Large intestine (tissue), 3 donors: ENCODE measurements at regions not wholly inside any gene's neighbourhood (a gene's known extent, or its start where the extent isn't known, plus 50 kb on each side); places are given as distances from the start of the nearest gene placed in this dataset.
"Not testable (repeated sequence)": the region's sequence is repeated elsewhere in the genome, so short reads cannot be mapped to it uniquely, and the experiment has no call there.

Source experiments
- DNase-seq, 2 donors: peaks; one replicate each; pipeline versions ENCODE4 v3.0.0 to v3.0.0-alpha.2; 2013
- H3K27ac ChIP-seq: one replicate; pipeline ENCODE4 v1.5.1; 2013; ENCODE audit warnings: low read length
- H3K27me3 ChIP-seq: 2 replicates; pipeline ENCODE4 v1.6.1; 2013; ENCODE audit warnings: low read length; ENCODE audit not compliant: control insufficient read depth, insufficient read depth
- H3K36me3 ChIP-seq: 2 replicates; pipeline ENCODE4 v1.6.1; 2013; ENCODE audit warnings: low read length; ENCODE audit not compliant: control insufficient read depth, insufficient read depth
- H3K4me1 ChIP-seq: one replicate; pipeline ENCODE4 v1.6.1; 2013; ENCODE audit warnings: low read length; ENCODE audit not compliant: control insufficient read depth, insufficient read depth
- H3K4me3 ChIP-seq: one replicate; pipeline ENCODE4 v1.5.1; 2013; ENCODE audit warnings: low read length
- H3K9me3 ChIP-seq: one replicate; pipeline ENCODE4 v1.6.1; 2013; ENCODE audit warnings: mild to moderate bottlenecking, low read depth, low read length, moderate library complexity; ENCODE audit not compliant: control insufficient read depth
- WGBS: methylation state at CpG from one replicate; pipeline ENCODE4 v1.1.5; 2013; ENCODE audit warnings: low lambda C conversion rate; ENCODE audit not compliant: insufficient coverage; 5-methylcytosine and 5-hydroxymethylcytosine counted together

- Histone ChIP-seq H3K4me1 (no peaks in the 10 kb centered on the region), H3K36me3 (no peaks in the 10 kb centered on the region), H3K27me3 (no peaks in the 10 kb centered on the region), H3K4me3 (no peak overlapping the region), H3K27ac (no peak overlapping the region), H3K9me3 (no peaks in the 10 kb centered on the region)
- no peak for DNase-seq
- WGBS, result no CpG with 5 or more reads among the region's 3 CpGs
These were observed 112.7 kb downstream of the GJA1 start for GRCh38 chr6:121548131-121548530.

DNA sequence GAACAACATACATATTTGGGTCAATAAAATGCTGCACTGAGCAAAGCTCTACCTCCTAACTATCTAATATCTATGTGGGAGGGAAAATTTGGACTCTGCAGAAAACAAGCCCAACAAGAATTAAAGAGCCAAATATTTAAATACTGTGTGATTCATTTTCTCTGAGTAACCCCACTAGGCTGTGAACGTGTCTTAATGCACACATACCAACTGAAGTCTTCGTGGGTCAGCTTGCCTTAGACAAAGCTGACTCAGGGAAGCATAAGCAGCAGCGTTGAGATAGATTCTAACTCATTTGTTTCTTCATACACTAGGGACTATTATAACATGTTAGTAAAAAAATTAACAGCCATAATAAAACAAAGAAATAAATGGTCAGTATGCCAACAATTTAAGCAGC lies 114.3 kb downstream of the GJA1 start:
- Histone ChIP-seq H3K4me3 (no peak overlapping the region), H3K36me3 (no peaks in the 10 kb centered on the region), H3K9me3 (no peaks in the 10 kb centered on the region), H3K27ac (no peak overlapping the region), H3K27me3 (no peaks in the 10 kb centered on the region), H3K4me1 (no peaks in the 10 kb centered on the region)
- WGBS, result 75% methylated on average over 2 of the region's 3 CpGs
- no peak for DNase-seq

- WGBS, result no CpG with 5 or more reads among the region's 3 CpGs
- Histone ChIP-seq H3K4me3 (no peak overlapping the region), H3K9me3 (no peaks in the 10 kb centered on the region), H3K4me1 (no peaks in the 10 kb centered on the region), H3K36me3 (no peaks in the 10 kb centered on the region), H3K27ac (no peak overlapping the region), H3K27me3 (no peaks in the 10 kb centered on the region)
- no peak for DNase-seq
These were observed 115.1 kb downstream of the GJA1 start for GRCh38 chr6:121550491-121551010.

DNA sequence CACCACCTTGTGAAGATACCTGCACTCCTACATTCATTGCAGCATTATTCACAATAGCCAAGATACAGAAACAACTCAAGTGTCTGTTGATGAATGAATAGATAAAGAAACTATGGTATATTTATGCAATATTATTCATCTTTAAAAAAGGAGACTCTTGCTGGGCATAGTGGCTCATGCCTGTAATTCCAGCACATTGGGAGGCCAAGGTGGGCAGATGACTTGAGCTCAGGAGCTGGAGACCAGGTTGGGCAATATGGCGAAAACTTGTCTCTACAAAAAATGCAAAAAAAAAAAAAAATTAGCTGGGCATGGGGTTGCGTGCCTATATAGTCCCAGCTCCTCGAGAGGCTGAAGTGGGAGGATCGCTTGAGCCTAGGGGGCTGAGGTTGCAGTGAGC lies 119.8 kb downstream of the GJA1 start:
- no peaks in the 10 kb centered on the region for H3K4me1 ChIP-seq
- WGBS, result no CpG with 5 or more reads among the region's 4 CpGs
- no peaks in the 10 kb centered on the region for H3K9me3 ChIP-seq
- H3K27me3 ChIP-seq, result no peaks in the 10 kb centered on the region
- no peak overlapping the region for H3K27ac ChIP-seq
- no peak for DNase-seq
- no peaks in the 10 kb centered on the region for H3K36me3 ChIP-seq
- H3K4me3 ChIP-seq, result no peak overlapping the region

DNA sequence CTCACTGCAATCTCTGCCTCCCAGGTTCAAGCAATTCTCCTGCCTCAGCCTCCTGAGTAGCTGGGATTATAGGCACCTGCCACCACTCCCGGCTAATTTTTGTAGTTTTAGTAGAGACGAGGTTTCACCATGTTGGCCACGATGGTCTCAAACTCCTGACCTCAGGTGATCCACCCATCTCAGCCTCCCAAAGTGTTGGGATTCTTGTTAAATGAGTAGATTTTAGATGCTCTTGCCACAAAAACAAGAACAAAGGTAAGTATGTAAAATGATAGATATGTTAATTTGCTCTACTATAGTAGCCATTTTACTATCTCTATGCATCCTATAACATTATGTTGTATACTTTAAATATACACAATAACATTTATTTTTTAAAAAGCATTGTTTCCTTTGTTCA lies 120.7 kb downstream of the GJA1 start:
- not testable (repeated sequence) for H3K27ac ChIP-seq, H3K27me3 ChIP-seq, H3K4me3 ChIP-seq, DNase-seq, H3K36me3 ChIP-seq, H3K4me1 ChIP-seq, H3K9me3 ChIP-seq
- WGBS, result no CpG with 5 or more reads among the region's 3 CpGs

- Histone ChIP-seq H3K9me3 (no peaks in the 10 kb centered on the region), H3K4me1 (no peaks in the 10 kb centered on the region), H3K4me3 (no peak overlapping the region), H3K27ac (no peak overlapping the region), H3K27me3 (no peaks in the 10 kb centered on the region), H3K36me3 (no peaks in the 10 kb centered on the region)
- WGBS, result no CpG with 5 or more reads among the region's 2 CpGs
- no peak for DNase-seq
These were observed 121.9 kb downstream of the GJA1 start for GRCh38 chr6:121557146-121557940.

GRCh38 chr6:121559611-121560269 lies 124.3 kb downstream of the GJA1 start:
- H3K4me1 ChIP-seq, result no peaks in the 10 kb centered on the region
- 100% methylated on average over 2 of the region's 3 CpGs for WGBS
- no peaks in the 10 kb centered on the region for H3K9me3 ChIP-seq

GRCh38 chr6:121560476-121560875 lies 125.0 kb downstream of the GJA1 start:
- no peaks in the 10 kb centered on the region for H3K36me3 ChIP-seq
- DNase-seq, result no peak
- H3K9me3 ChIP-seq, result no peaks in the 10 kb centered on the region

More at GRCh38 chr6:121559611-121560269, 124.3 kb downstream of the GJA1 start:
- no peaks in the 10 kb centered on the region for H3K27me3 ChIP-seq
- no peak overlapping the region for H3K4me3 ChIP-seq
- no peak overlapping the region for H3K27ac ChIP-seq
- no peak for DNase-seq
- no peaks in the 10 kb centered on the region for H3K36me3 ChIP-seq

DNA sequence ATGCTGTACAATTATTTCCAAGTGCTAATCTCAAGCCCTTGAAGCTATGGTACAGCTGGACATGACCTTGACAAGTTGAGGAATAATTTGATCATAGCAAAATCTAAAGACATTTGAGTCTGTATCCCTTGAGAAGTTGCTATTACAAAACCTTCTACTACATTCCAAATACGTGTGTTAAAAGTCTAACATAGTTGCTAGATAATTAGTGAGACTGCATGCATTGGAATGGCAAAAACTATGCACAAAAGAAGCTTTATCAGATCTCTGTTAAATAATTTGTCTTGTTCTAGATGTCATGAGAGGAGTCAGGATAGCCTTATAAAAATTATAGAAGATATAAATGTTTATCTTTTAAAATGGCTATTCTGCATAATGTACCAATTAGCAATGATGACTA lies 127.8 kb downstream of the GJA1 start:
- no peaks in the 10 kb centered on the region for H3K4me1 ChIP-seq
- DNase-seq, result no peak
- no peak overlapping the region for H3K27ac ChIP-seq
- no peaks in the 10 kb centered on the region for H3K27me3 ChIP-seq
- no peak overlapping the region for H3K4me3 ChIP-seq
- no peaks in the 10 kb centered on the region for H3K36me3 ChIP-seq
- WGBS, result no CpG with 5 or more reads among the region's 1 CpG
- H3K9me3 ChIP-seq, result no peaks in the 10 kb centered on the region

More at GRCh38 chr6:121560476-121560875, 125.0 kb downstream of the GJA1 start:
- H3K27me3 ChIP-seq, result no peaks in the 10 kb centered on the region
- H3K27ac ChIP-seq, result no peak overlapping the region
- H3K4me1 ChIP-seq, result no peaks in the 10 kb centered on the region
- no peak overlapping the region for H3K4me3 ChIP-seq

DNA sequence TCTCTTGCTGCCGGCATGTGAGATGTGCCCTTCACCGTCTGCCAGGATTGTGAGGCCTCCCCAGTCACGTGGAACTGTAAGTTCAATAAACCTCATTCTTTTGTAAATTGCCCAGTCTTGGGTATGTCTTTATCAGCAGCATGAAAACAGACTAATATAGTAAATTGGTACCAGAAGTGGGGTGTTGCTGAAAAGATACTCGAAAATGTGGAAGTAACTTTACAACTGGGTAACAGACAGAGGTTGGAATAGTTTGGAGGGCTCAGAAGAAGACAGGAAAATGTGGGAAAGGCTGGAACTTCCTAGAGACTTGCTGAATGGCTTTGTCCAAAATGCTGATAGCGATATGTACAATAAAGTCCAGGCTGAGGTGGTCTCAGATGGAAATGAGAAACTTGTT lies 129.1 kb downstream of the GJA1 start:
- WGBS, result 94% methylated on average over 2 of the region's 5 CpGs
- not testable (repeated sequence) for H3K27ac ChIP-seq, H3K4me1 ChIP-seq, H3K36me3 ChIP-seq, H3K9me3 ChIP-seq, H3K27me3 ChIP-seq, H3K4me3 ChIP-seq, DNase-seq
